ENCODE measurements at regions not wholly inside any gene's neighbourhood (a gene's known extent, or its start where the extent isn't known, plus 50 kb on each side); places are given as distances from the start of the nearest gene placed in this dataset.

DNA sequence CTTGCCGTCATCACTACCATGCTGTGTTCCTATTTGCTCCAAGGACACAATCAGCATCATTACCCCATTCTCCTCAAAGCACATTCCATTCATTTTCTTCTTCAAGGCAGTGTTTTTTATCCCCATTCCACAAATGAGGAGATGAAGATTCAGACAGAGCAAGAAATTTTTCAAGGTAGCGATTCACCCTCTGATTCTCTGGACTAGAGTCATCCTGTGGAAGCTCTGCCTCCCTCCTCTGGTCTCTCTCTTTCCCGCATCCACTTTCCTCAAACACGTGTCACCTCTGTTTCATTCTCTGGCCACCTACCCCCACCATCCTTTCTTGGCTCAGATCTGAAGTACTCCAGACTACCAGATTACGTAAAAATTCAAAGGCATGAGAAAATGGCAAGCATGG lies 297.9 kb downstream of the SOX11 start:
- H3K4me3 ChIP-seq (ENCODE audit: low read depth, low read length), result no peak overlapping the region
- DNase-seq (ENCODE audit: low read depth), result no peak
- TF ChIP-seq, protein P1, sequence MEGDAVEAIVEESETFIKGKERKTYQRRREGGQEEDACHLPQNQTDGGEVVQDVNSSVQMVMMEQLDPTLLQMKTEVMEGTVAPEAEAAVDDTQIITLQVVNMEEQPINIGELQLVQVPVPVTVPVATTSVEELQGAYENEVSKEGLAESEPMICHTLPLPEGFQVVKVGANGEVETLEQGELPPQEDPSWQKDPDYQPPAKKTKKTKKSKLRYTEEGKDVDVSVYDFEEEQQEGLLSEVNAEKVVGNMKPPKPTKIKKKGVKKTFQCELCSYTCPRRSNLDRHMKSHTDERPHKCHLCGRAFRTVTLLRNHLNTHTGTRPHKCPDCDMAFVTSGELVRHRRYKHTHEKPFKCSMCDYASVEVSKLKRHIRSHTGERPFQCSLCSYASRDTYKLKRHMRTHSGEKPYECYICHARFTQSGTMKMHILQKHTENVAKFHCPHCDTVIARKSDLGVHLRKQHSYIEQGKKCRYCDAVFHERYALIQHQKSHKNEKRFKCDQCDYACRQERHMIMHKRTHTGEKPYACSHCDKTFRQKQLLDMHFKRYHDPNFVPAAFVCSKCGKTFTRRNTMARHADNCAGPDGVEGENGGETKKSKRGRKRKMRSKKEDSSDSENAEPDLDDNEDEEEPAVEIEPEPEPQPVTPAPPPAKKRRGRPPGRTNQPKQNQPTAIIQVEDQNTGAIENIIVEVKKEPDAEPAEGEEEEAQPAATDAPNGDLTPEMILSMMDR (IDR thresholded peaks at IDR 0.05; ENCODE audit: low read depth, low read length, missing control alignments), result no peak

DNA sequence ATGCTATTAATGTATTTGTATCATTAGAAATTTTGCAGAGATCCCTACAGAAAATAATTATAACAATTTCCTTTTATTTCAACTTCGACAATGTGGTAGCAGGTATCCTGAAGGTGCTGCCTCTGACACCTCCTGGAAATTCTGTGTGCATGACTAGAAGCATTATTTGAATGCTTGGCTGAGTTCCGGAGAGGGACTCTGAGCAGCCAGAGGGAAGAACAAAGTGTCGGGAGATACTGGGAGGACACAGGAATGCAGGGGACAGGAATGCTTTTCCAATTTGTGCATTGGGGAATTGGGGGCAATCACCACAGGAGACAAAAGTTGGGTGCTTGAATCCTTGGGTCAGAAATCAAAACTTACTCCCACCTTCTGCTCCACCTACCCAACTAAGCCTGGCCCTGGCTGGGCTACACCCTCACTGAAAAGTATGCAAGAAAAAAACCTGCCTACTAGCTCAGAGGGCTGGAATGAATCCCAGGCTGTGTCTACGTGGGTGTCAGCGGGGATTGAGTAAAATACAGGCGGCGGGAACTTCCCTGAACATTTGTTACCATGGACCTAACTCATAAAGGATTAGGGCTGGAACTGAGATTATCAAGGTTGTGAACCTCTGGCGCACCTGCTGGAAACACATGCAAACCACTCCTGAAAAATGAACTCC lies 299.3 kb downstream of the SOX11 start:
- TF ChIP-seq, protein P1 (IDR thresholded peaks at IDR 0.05; ENCODE audit: low read depth, low read length, missing control alignments), result no peak
- H3K4me3 ChIP-seq (ENCODE audit: low read depth, low read length), result no peak overlapping the region
- DNase-seq (ENCODE audit: low read depth), result no peak

DNA sequence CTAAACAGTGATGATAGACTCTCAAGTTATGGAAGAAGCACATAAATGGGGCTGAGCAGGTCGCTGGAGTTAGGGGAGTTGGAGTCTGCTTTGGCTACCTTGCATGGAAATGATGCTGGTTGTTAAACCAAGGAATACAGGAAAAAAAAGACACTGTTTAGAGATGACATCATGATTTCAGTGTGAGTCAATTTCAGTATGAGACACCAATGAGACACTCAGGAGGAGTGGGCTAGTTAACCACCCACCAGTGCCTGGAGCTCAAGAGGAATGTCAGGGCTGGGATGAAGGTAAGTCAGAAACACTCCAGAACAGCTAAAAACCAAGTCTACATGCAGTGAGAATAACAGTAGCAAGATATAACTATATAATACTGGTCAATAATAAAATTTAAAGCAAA lies 303.6 kb downstream of the SOX11 start:
- TF ChIP-seq, protein P1 (IDR thresholded peaks at IDR 0.05; ENCODE audit: low read depth, low read length, missing control alignments), result no peak
- DNase-seq (ENCODE audit: low read depth), result no peak
- H3K4me3 ChIP-seq (ENCODE audit: low read depth, low read length), result no peak overlapping the region

DNA sequence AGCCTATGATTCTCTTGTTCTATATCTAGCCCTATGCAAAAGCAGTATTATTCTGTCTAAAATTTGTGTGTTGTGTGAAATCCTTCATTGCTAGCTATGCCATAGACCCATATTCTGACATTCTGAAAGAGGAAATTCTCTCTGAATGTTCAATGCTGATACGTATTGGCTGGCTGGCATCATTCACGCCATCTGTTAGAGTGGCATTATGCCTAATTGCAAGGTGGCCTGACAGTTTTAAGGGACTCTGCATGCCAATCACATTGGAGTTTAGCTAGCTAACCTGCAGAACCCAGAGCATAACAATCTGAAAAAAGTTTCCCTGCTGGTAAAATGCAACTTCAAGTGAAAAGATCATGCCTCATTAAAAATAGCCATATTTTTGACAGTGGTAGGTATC lies 316.0 kb downstream of the SOX11 start:
- TF ChIP-seq, protein P1 (IDR thresholded peaks at IDR 0.05; ENCODE audit: low read depth, low read length, missing control alignments), result no peak

DNA sequence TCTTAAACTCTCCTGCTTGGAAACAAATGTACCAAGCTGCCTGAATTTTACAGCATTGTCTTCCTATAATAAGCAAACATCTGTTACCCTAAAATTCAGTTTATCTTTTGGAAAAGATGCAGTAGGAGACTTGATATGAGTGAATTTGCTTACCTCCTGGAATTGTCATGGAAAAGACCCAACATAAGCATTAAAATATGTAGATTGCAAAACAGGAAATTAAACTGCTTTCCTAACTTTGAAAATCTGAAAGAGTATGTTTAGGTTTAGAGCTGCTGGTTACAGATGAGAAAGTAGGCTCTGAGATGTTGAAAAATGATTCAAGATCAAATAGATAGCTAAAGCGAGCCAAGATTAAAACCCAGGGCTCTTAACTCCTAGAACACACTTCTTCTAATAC lies 316.5 kb downstream of the SOX11 start:
- TF ChIP-seq, protein P1 (IDR thresholded peaks at IDR 0.05; ENCODE audit: low read depth, low read length, missing control alignments), result no peak
- no peak overlapping the region for H3K4me3 ChIP-seq (ENCODE audit: low read depth, low read length)
- no peak for DNase-seq (ENCODE audit: low read depth)

More for the DNA sequence above, 316.0 kb downstream of the SOX11 start:
- H3K4me3 ChIP-seq (ENCODE audit: low read depth, low read length), result no peak overlapping the region
- no peak for DNase-seq (ENCODE audit: low read depth)

DNA sequence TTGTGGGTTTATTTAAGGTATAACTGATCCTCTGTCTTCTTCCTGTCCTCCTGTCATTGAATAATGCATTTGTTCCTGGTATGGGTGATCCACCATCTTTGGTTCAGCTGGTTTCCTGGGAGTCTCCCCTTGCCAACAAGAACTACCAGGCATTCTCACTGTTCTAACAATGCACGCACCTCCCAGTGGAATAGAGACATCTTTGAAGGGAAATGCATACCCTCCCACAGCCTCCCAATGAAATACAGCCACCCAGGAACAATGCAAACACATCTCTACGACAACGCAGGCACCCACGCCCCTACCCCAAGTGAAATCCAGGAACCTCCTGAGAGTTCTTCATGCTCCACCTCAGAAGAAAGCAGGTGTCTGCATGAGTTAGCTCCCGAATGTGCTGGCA lies 318.0 kb downstream of the SOX11 start:
- H3K4me3 ChIP-seq (ENCODE audit: low read depth, low read length), result no peak overlapping the region
- no peak for DNase-seq (ENCODE audit: low read depth)
- TF ChIP-seq, protein P1 (IDR thresholded peaks at IDR 0.05; ENCODE audit: low read depth, low read length, missing control alignments), result no peak

DNA sequence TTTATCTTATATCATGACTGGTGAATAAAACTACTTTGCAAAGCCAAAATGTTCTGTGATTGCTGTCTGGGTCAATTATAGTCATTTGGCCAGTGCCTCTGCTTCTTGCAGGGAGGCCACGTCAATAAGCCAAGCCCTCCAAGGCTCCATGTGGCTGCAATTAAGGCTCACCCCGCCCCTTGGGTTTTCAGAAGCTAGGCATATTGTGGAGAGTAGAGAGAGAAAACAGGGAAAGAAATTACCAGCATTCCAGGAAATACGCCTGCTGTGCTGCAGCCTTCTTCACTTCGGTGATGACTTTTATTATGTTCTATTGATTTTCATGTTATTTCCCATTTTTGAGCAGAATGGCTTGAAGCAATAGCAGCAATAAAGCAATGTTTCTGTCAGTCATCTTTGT lies 319.7 kb downstream of the SOX11 start:
- no peak overlapping the region for H3K4me3 ChIP-seq (ENCODE audit: low read depth, low read length)
- TF ChIP-seq, protein P1 (IDR thresholded peaks at IDR 0.05; ENCODE audit: low read depth, low read length, missing control alignments), result no peak
- no peak for DNase-seq (ENCODE audit: low read depth)

All from GM12864 (cell line).